HG03175 (cell line): ENCODE measurements at regions not wholly inside any gene's neighbourhood (a gene's known extent, or its start where the extent isn't known, plus 50 kb on each side); places are given as distances from the start of the nearest gene placed in this dataset.
"Not testable (repeated sequence)": the region's sequence is repeated elsewhere in the genome, so short reads cannot be mapped to it uniquely, and the experiment has no call there.

Source experiments
- ATAC-seq: cut with Tn5 transposase; IDR thresholded peaks from one replicate; pipeline ENCODE4 v1.9.1; 2021; ENCODE audit warnings: mild to moderate bottlenecking, moderate library complexity; ENCODE audit not compliant: unreplicated experiment

DNA sequence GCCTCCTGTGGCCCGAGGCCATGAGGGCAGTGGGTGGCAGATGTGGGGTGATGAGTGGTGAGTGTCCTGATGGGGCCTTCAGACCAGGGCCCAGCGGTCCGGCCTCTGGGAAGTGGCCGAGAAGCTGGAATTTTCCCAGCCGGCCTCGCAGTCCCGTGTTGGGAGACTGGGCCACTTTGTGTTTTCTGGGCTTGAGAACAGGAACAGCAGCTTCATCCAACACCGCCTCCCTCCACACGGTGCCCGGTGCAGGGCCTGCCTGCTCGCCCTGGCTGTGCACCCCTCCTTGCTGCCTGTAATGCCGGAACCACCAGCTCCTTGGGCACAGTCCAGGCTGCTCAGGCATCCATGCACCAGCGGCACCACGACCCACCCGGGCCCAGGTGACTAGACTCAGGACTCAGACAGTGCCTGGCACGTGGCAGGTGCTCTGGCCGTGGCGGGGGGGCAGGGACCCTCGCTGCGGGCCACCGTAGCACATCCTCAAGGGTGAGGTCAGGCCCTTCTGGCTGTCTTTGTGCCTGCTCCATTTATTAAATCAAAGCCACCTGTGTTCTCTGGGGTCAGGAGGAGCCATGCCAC, 194.7 kb downstream of the BANP start:
- ATAC-seq = not testable (repeated sequence)

DNA sequence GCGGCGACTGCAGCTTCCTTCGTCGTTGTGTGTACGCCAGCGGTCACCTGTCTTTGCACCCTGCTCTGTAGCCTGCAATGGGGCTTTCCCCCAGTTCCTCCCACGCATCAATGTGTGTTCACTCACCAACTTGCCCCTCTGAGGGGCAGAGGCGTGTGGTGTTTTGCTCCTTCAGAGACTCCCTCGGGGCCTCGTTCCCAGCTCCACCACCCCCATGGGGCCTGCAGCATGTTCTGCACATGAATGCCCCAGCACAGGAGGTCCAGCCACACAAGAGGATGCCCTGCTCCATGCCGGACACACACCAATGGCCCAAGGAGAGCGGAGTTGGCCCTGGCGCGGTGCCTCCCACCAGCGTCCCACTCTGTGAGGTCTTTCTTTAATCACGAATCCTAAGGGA, 196.8 kb downstream of the BANP start:
- not testable (repeated sequence) for ATAC-seq

DNA sequence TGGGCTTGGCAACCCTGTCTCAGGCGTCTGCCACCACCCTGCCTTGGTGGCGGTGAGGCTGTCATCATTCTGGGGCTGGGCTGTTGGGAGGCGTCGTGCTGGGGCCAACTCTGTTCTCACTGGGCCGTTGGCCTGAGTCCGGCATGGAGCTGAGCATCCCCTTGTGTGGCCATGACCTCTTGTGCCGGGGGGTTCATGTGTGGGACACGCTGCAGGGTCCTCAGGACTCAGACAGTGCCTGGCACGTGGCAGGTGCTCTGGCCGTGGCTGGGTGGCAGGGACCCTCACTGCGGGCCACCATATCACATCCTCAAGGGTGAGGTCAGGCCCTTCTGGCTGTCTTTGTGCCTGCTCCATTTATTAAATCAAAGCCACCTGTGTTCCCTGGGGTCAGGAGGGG, 197.4 kb downstream of the BANP start:
- not testable (repeated sequence) for ATAC-seq

DNA sequence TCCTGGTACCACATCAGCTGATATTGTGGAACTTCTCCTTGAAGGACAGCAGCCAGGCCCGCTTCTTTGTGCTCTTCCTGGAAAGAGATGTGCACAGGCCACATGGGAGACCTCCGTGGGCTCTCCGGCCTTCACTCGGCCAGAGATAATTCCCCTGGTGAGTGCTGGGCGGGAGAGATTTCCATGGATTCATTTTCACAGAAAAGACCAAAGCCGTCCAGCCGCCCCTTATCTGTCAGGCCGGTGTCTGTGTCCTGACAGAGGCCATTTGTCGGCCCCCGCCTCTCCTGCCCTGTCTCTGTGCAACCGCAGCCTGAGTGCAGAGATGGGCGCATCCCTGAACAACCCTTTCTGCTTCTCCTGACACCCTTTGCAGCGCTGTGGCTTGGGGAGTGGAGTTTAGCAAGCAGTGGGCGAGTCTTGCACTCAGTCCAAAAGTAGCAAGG, 197.9 kb downstream of the BANP start:
- not testable (repeated sequence) for ATAC-seq

DNA sequence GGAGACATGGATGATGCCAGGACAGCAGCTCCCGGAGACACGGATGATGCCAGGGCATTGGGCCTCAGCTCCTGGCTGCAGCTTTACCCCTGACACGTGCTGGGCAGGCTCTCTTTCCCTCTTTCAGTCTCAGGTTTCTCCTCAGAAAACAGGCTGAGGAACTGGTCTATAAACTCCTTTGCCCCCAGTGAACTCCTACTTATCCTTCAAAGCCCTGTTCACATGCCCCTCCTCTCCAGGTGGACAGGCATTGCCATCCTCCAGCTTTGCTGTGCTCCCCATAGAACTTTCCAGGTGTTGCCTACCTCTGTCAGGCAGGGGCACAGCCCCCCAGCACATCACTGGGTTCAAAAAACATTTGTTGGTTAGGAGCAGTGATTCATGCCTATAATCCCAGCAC, 198.4 kb downstream of the BANP start:
- ATAC-seq = not testable (repeated sequence)

DNA sequence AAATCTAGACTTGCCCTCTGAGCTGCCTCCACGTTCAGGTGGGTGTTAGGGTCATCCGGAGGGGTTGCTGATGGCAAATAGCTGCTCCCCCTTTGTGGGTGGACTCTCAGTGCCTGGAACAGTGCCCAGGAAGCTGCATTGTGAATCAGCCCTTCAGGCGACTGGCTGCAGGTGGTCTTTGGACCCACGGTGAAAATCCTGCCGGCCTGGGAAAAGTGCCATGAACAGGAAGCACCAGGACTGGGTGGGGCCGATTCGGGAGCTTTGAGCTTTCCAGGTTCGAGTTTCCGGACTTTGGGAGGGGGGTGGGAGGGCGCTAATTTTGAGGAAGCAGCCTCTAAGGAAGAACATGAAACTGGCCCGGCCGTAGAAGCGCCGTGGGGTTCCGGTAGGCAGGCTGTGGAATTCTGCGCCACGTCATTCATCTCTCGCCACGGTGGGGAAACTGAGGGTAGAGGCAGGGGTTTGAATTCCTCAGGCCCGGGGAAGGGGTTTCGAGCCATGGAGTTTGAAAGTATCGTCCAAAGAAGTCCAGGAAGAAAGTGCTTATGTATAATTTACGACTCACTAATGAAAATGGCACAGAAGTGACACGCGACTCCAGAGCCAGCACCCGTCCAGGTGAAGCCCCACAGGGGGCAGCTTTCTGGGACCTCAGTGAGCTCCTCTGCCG, 199.4 kb downstream of the BANP start:
- not testable (repeated sequence) for ATAC-seq

DNA sequence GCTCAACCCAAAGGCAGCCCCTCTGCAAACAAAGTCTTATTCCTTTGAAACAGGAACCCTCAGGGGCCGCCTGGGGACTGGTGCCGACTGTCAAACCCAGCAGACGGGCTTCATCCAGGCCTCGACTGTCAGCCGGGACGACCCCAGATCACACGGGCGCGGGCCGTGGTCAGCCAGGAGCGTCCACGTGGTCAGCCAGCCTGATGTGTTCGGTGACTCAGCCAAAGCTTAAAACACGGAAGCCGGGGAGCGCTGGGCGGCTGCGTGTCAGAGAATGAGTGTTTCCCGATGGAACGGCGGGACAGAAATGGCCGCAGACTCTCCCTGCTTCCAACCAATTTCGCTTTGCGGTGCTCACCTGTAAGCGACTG, 199.9 kb downstream of the BANP start:
- ATAC-seq = not testable (repeated sequence)

DNA sequence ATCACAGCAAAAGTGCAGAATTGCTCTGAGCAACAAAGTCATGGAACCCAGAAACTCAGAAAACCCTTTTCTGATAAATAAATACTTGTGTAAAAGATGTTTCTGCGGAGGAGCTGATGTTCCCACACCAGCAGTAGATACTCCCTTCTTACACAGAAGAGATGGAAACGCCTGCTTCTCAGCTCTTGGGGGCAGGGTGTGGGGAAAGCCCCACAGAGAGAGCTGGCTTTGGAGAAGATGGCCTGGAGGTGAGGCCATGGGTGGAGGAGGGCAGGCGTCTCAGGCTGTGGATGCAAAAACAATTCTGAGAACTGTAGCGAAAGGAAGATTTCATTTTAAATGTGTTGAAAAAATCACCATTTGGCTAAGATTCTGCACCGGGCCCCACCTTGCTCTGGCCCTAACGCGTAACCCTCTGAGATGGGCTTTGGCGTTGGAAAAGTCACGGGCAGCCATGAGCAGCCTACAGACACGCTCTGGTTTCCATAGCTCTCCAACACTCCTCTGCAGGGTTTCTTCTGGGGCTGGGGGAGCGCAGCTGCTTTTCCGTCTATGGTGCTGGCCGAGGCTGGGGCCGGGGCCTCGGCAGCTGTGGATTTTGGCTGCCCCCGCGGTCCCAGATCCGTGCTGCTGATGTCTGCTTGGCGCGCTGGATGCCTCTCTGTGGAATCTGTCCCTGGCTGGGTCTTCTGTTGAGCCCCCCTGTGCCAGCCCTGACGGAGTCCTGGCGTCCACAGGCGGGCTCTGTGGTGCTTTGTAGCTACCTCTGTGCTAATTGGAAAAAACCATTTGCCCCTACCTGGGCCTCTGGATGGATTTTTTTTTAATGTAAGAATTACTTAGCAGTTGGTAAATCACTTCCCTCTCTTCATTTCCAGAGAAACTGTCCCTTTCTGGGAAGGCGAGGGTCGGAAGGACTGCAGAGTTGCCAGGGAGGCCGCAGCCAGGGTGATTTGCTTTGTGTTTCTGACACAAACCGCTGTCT, 200.9 kb downstream of the BANP start:
- ATAC-seq = not testable (repeated sequence)

DNA sequence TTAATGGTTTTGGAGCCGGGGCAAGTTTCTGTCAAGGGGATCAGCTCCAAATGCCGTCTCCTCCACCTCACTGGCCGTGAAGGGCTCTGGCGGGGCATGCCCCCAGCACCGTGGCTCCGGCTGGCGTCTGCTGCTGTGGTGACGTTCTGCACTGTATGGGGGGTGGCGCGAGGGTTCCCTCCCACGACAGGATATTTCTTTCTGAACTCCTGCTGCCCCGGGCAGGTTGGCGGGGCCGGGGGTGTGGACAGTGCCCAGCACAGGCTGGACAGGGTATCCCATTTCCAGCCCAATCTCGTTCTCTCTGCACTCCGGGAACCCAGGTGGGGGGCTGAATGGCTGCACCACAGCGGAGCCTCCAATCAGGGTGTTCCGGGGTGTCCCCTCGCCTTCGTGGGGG, 201.6 kb downstream of the BANP start:
- ATAC-seq = not testable (repeated sequence)

DNA sequence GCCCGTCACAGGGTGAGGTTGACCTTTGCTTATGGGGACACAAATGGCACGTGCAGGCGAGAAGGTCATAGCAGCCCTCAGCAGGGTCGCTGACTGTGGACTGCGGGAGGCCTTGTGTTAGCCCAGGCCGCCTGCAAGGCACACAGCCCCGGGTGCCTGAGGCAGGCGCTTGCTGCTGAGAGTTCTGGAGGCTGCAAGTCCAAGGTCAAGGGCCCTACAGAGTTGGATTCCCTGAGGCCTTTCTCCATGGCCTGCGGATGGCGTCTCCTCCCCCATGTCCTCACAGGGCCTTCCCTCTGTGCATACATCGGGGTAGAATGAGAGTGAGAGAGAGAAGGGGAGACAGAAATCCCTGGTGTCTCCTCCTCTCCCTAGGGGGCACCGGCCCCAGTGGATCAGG, 202.3 kb downstream of the BANP start:
- ATAC-seq = not testable (repeated sequence)

DNA sequence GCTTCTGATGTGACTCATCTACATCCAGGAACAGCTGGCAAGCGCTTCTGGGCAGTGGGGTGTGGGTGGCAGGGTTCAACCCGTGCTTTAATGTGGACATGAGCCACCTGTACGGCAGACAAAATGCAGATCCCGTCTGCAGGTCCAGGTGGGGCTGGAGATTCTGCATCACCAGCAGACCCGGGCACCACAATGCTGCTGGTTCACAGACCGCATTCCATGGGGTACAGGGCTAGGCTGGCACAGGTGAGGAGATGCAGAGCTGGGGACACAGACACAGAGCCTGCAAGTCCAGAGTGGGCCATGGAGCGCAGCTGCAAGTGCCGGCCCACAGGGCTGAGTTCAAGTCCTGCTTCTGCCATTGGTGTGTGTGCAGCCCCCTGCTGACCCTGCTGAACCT, 203.7 kb downstream of the BANP start:
- not testable (repeated sequence) for ATAC-seq

DNA sequence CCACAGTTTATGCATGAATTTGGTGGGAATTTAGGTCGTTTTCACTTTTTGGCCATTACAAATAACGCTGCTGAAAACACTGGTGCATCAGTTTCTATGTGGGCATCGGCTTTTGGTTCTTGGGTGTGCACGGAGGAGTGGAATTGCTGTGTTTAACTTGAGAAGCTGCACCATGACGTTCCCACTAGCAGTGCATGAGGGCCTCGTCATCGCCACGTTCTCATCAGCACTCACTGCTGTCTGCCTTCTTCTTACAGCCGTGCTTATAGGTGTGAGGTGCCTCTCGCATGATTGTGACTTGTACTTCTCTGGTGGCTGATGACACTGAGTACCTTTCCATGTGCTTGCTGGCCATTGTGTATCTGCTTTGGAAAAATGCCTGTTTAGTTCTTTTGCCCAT, 204.4 kb downstream of the BANP start:
- ATAC-seq = not testable (repeated sequence)

DNA sequence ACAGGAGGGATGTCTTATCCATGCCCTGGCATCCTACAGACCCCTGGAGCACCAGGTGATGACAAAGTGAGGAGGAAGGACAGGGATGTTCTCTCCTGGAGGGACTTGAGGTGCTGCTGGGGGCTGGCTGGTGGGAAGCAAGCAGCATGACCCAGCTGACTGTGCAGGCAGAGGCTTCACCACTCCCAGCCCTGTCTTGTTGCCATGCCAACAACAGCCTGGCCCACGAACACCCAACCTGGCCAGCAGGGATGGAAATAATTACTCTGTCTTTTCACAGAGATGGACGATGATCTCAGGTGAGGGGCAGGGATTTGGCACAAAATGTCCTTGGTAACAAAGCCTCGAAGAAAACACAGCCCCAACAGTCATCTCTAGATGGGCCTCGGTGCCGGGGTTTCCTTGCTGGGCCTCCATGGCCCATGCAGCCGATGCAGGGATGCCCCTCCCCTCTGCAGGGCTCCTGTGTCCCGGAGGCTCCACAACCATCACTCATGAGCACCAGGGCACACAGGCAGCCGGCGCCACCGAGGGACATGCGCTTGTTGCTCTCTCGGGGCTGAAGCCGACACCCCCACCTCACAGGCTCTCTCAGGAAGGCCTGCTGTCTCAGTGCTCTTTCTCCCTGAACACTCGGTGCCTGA, 205.5 kb downstream of the BANP start:
- ATAC-seq = not testable (repeated sequence)

DNA sequence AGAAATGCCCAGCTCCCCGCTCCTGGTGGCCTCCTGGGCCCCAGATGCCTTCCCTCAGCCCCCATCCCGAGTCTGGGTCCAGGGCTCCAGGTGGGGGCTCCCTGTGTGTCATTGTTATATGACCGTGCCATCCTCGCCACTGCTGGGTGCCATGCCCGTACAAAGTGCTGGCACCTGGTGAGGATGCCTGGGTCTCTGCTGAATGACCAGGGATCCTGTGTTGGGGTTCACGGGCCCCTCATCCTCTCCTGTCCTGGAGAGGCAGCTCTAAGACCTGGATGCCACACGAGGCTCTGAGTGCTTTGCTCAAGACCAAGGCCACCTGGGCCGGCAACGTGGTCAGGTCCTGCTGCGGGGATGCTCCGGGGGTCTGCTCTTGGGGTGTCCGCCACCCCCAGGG, 206.5 kb downstream of the BANP start:
- ATAC-seq = not testable (repeated sequence)

DNA sequence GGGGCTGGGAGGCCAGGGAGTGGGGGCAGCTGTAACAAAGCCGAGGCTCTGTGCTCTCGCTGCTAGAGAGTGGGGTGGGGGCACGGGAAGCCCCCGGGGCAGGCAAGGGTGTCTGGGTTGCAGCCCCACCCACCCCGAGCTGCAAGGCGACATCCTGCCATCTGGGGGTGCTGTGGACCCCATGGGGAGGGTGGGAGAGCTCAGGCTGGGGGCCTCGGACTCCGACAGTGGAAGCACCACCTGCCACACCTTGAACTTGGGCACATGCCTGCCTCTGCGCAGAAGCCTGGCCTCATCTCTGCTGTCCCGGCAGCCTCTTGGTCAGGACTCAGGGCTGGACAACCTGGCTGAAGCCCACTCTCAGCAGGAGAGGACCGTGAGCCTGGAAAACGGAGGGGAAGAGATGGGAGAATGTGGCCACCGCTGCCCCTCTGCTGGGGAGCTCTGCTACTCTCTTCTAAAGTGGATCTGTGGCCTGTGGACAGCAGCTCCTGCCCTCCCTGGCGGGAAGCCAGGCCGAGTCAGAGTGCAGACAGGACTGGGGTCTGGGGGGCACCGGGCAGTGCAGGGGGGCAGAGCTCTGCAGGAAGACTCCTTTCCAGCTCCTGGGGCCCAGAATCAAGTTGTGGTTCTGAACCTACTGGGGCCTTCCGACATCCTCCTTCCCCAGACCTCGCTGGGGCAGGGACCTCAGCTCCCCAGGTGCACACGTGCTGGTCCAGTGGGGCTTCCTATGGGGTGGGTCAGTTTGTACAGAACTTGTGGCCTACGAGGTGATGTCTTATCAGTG, 207.2 kb downstream of the BANP start:
- ATAC-seq = not testable (repeated sequence)

DNA sequence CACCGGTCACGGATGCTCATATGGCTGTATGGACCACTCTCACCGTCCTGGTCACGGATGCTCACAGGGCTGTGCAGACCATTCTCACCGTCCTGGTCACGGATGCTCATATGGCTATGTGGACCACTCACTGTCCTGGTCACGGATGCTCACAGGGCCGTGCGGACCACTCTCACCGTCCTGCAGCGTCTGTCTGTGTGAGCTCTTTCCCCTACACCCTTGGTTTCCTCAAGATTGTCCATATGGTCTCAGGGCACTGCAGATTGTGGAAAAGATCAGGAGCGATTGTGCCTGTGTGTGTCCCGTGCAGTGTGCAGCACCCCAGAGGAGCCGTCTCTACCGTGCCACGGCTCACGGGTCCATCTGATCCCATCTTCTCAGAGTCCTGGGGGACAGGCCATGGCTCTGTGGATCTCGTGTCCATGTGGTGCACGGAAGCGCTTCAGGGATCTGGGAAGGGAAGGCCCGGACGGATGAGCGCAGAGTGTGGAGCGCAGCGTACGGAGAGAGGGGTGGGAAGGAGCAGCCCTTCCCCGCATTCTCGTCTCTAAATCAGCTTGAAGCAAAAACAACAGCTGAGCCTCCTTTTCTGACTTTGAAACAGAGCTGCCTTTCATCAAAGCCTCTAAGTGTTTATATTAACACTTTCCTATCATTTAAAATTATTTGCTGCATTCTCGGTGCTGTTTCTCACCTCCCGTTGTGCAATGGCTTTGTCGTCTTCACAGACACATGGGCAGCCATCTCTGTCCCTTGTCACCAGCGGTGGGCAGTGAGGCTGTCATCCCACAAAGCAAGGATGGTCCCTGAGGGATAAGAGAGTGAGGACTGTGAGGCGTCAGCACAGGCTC, 208.0 kb downstream of the BANP start:
- not testable (repeated sequence) for ATAC-seq

DNA sequence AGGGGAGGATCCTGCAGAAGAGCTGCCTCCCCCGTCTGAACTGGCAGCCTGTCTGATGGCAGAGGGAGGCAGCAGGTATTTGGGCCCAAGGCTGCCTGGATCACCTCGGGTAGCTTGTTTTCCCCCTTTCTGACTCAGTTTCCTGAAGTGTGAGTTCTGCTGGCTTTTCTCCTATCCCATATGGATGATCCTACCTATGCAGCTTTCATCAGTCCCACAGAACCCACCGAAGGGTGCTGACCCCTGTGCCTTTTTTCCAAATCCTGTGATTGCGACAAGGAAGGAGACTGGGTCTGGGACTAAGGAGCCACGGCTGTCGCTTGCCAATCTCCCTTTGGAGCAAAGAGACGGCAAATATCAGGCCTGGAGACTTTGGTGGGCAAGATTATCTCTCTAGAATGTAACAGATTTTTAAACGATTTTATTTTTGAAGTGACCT, 208.7 kb downstream of the BANP start:
- not testable (repeated sequence) for ATAC-seq

DNA sequence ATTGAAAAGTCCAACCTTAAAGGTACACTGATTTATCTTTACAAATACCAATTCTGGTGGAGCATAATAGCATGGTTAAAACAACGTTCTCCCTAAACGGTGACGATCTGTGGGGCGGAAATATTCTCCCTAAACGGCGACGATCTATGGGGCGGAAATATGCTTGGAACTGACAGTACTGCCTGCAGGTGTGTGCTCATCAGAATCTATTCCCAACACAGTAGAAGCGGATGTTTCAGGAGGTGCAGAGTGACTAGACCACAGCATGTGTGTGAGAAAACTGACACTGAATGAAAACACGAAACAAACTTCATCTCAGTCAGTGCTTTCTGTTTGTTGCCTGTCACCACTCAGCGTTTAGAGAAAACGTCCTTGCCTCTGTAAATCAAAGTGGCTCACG, 210.0 kb downstream of the BANP start:
- not testable (repeated sequence) for ATAC-seq

DNA sequence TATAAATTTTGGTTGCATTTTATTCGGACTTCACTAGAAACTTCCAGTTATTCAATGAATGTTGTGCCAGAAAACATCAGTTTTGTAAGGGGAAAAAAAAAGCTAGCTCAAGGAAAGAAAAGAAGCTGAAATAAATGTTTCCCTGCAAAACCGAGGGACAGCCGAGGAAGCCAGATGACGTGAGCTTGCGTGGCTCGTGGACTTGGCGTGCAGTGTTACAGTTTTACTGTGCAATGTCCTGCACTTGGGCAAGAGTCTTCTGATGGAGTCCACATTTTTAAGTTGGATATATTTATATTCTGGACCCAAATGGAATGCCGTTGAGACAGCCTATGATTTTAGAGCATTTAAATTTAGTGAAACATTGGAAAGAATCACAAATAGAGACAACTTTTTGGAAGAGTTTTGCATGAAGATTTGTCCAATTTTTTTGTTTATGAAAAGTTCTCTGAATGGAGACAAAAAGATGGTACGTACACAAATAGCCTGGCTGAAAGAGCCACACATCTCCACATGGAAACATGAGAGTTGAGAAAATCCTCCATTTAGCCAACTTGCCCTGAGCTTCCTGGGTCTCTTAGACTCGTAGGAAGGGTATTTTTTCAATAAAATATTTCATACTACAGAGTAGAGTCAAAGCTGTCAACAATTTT, 210.5 kb downstream of the BANP start:
- ATAC-seq = not testable (repeated sequence)
